IPS-NIHi11 (cell line): ENCODE measurements at regions not wholly inside any gene's neighbourhood (a gene's known extent, or its start where the extent isn't known, plus 50 kb on each side); places are given as distances from the start of the nearest gene placed in this dataset.
A peak's percentile ranks its signal among the peaks of the same experiment; 100 is the strongest.

ENCODE experiments used
- DNase-seq: peaks from one replicate; pipeline ENCODE4 v3.0.0; 2012; ENCODE audit warnings: mixed read lengths, low spot score

GRCh38 chr7:54956865-54957264 lies 62.0 kb upstream of the EGFR start:
- DNase-seq, result no peak

GRCh38 chr7:54960517-54960916 lies 58.3 kb upstream of the EGFR start:
- DNase-seq, result no peak

- DNase-seq, result no peak
These were observed 57.4 kb upstream of the EGFR start for GRCh38 chr7:54961391-54961790.

GRCh38 chr7:54963155-54963554 lies 55.7 kb upstream of the EGFR start:
- DNase-seq, result no peak

- DNase-seq, result no peak
These were observed 54.7 kb upstream of the EGFR start for GRCh38 chr7:54964136-54964535.

- DNase-seq, result peak; percentile 41
These were observed 51.4 kb upstream of the EGFR start for GRCh38 chr7:54967377-54967776.

- DNase-seq, result no peak
These were observed 50.8 kb upstream of the EGFR start for GRCh38 chr7:54968018-54968417.
